ENCODE measurements at regions not wholly inside any gene's neighbourhood (a gene's known extent, or its start where the extent isn't known, plus 50 kb on each side); places are given as distances from the start of the nearest gene placed in this dataset.

DNA sequence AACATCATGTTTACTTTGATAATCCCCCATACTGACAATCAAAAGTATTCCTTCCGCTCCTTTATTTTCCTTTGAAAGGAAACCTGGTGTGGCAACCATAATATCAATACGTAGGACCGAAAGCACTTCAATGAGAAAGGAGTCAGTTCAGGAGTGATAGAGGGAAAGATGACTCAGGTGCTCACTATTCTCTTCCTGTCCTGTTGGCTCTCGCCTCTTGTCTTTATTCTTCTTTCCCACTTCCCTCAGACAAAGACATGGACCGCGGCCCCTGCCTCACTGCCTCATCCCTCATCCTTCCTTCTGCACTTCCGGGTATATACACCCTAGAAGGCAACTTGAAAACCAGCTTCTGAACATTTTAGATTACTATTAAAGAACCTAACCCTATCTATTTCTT, 49.8 kb upstream of the TNIP3 start:
- TF ChIP-seq CTCF (IDR thresholded peaks at IDR 0.05) (no peak), EP300 (IDR thresholded peaks at IDR 0.05) (no peak)

Data from stomach (tissue), 4 donors.